Effector memory CD4-positive, alpha-beta T cell (primary cell): ENCODE measurements at regions not wholly inside any gene's neighbourhood (a gene's known extent, or its start where the extent isn't known, plus 50 kb on each side); places are given as distances from the start of the nearest gene placed in this dataset.

Experiments used
- DNase-seq, 3 donors: peaks; one replicate each; pipeline ENCODE4 v3.0.0-alpha.2; 2020
- H3K27ac ChIP-seq: 2 replicates; pipeline ENCODE4 v1.7.0; 2013; ENCODE audit warnings: mild to moderate bottlenecking, low read length, moderate library complexity; ENCODE audit not compliant: insufficient read depth, poor library complexity, severe bottlenecking
- H3K27me3 ChIP-seq: replicated peaks from 2 replicates; pipeline ENCODE4 v1.7.0; 2013; ENCODE audit warnings: mild to moderate bottlenecking, low read length; ENCODE audit not compliant: insufficient read depth, control insufficient read depth, poor library complexity, severe bottlenecking
- H3K36me3 ChIP-seq: 2 replicates; pipeline ENCODE4 v1.7.0; 2013; ENCODE audit warnings: mild to moderate bottlenecking, low read length, moderate library complexity; ENCODE audit not compliant: control insufficient read depth, insufficient read depth
- H3K4me1 ChIP-seq: 2 replicates; pipeline ENCODE4 v1.7.0; 2013; ENCODE audit warnings: low read length, mild to moderate bottlenecking; ENCODE audit not compliant: control insufficient read depth, insufficient read depth, poor library complexity, severe bottlenecking
- H3K4me3 ChIP-seq: 2 replicates; pipeline ENCODE4 v1.7.0; 2013; ENCODE audit warnings: low read length, low read depth, mild to moderate bottlenecking; ENCODE audit not compliant: insufficient read depth, poor library complexity, severe bottlenecking
- H3K9me3 ChIP-seq: 2 replicates; pipeline ENCODE4 v1.7.0; 2013; ENCODE audit warnings: mild to moderate bottlenecking, low read length, moderate library complexity; ENCODE audit not compliant: control insufficient read depth

DNA sequence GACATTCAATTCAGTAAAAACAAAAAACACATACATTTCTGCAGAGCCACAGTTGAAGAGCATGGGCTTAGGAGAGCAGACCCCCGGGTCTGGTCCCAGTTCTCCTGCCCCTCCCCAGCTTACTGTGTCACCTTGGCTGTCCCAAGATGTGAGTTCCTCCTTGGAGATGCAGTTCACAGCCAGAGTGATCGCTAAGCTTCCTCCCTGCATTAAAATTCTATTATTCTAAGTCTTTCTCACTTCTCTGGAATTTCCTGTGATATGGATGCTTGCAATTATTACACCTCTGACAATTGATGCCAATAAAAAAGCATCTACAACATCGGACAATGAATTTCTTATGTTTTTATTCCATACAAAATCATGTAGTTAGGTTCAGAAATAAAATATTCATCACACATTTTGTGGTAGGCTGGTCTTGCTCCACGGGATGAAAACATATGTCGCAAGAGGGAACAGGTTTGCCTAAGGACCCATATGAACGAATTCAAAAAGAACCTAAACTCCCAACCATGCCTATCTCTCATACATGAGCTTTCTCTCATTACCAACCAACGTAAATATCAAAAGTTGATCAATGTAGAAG, 328.5 kb upstream of the RUNX1 start:
- Histone ChIP-seq H3K27ac (no peak overlapping the region), H3K36me3 (no peaks in the 10 kb centered on the region), H3K9me3 (no peaks in the 10 kb centered on the region), H3K4me1 (no peaks in the 10 kb centered on the region), H3K27me3 (no peaks in the 10 kb centered on the region), H3K4me3 (no peak overlapping the region)
- no peak for DNase-seq

DNA sequence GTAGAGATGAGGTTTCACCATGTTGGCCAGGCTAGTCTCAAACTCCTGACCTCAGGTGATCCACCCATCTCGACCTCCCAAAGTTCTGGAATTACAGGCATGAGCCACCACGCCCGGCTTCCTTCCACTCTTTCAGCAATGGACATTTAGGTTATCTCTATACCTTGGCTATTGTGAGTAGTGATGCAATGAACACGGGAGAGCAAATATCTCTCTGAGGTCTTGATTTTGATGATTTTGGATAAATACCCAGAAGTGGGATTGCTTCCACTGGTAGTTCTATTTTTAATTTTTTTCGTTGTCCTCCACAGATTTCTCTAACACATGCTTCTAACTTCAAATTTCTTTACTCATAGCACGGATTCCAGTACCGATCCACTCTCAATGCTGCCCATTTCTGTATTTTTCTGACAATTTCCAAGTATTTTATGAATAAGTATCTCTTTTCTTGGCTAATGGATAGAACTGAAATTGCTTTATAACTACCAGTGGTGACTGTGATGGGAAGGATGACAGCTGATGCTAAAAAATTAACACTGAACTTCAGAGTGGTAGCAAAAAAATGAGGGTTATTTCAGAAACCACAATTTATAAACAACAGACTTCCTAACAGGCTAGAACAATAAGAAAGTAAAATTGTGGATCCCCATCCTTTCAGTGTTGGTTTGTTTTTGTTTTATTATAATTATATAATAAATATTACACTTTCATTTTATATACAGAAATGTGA, 327.5 kb upstream of the RUNX1 start:
- H3K4me3 ChIP-seq = no peak overlapping the region
- H3K36me3 ChIP-seq = no peaks in the 10 kb centered on the region
- H3K9me3 ChIP-seq = no peaks in the 10 kb centered on the region
- no peak overlapping the region for H3K27ac ChIP-seq
- no peaks in the 10 kb centered on the region for H3K4me1 ChIP-seq
- no peaks in the 10 kb centered on the region for H3K27me3 ChIP-seq
- no peak for DNase-seq

DNA sequence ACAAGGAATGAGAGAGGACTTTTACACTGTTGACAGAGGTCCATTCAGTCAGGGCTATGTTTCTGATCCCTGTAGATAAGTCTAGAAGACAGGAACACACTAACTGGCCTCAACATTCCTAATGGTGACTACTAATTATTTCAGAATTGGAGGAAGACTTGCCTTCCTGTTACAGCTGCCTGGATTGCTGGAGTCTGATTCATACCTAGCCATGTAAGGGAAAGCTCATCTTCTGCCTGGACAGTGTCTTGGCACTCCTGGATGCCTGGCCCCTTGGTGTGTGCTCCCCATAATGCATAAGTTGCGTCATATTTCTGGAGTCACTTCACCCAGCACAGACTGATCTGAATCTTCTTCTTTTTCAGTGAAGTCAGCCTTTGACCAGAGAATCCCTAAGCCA, 326.0 kb upstream of the RUNX1 start:
- DNase-seq = no peak
- Histone ChIP-seq H3K4me3 (no peak overlapping the region), H3K36me3 (no peaks in the 10 kb centered on the region), H3K27me3 (no peaks in the 10 kb centered on the region), H3K9me3 (no peaks in the 10 kb centered on the region), H3K27ac (no peak overlapping the region), H3K4me1 (no peaks in the 10 kb centered on the region)

DNA sequence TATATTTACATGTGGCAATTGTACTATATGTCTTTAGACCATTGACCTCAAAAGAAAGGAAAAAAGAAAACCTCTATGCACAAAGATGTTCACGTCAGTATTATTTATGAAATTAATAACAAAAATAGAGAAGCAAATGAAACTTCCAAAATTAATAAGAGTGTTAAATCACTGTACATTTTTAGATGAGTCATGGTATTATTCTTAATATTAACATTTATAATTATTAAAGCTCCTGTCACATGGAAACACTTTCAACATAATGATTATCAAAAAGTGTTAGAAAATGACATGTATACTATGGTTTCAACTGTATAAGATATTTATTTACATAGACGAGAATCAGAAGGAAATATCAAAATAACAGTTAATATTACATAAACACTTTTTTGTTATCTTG, 324.9 kb upstream of the RUNX1 start:
- no peak overlapping the region for H3K4me3 ChIP-seq
- no peak for DNase-seq
- no peak overlapping the region for H3K27ac ChIP-seq
- no peaks in the 10 kb centered on the region for H3K4me1 ChIP-seq
- no peaks in the 10 kb centered on the region for H3K9me3 ChIP-seq
- H3K27me3 ChIP-seq = no peaks in the 10 kb centered on the region
- no peaks in the 10 kb centered on the region for H3K36me3 ChIP-seq

DNA sequence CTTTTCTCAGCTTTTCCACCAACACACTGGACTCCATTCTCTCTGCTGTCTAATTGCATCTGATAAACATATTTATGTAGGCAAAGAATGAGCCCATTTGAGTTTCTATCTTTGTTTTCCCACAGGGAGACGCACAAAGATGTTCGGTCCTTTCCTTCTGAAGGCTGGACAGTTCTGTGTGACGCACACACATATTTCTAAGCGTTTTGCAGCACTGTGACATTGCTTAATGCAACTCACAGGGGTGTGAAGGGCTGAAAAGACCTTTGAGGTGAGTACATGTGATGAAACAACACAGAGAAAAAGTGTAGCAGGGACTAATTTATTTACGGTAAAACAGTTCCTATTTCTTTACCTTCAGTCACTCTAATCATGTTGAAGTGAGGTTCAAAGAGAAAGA, 323.1 kb upstream of the RUNX1 start:
- H3K27me3 ChIP-seq = no peaks in the 10 kb centered on the region
- H3K36me3 ChIP-seq = no peaks in the 10 kb centered on the region
- no peaks in the 10 kb centered on the region for H3K9me3 ChIP-seq
- H3K4me3 ChIP-seq = no peak overlapping the region
- DNase-seq = no peak
- H3K4me1 ChIP-seq = no peaks in the 10 kb centered on the region
- H3K27ac ChIP-seq = no peak overlapping the region

DNA sequence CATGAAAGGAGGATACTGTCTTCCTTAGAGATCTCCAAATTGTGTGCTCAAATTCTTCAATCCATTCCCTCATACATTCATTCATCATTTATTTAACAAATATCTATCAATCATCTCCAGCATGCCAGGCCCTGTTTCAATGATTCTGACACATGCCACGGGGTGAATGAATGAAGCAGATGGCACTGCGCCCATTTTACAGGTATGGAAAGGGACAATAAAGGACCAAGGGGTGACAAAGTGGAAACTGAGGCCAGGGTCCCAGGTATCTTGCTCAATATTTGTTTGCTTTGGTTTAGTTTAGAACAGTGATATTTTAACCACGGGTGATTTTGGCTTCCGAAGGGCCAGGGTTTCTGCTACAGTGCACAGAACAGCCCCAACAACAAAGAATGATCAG, 321.6 kb upstream of the RUNX1 start:
- no peaks in the 10 kb centered on the region for H3K4me1 ChIP-seq
- DNase-seq = no peak
- H3K9me3 ChIP-seq = no peaks in the 10 kb centered on the region
- H3K4me3 ChIP-seq = no peak overlapping the region
- H3K27ac ChIP-seq = no peak overlapping the region
- no peaks in the 10 kb centered on the region for H3K36me3 ChIP-seq
- H3K27me3 ChIP-seq = no peaks in the 10 kb centered on the region

DNA sequence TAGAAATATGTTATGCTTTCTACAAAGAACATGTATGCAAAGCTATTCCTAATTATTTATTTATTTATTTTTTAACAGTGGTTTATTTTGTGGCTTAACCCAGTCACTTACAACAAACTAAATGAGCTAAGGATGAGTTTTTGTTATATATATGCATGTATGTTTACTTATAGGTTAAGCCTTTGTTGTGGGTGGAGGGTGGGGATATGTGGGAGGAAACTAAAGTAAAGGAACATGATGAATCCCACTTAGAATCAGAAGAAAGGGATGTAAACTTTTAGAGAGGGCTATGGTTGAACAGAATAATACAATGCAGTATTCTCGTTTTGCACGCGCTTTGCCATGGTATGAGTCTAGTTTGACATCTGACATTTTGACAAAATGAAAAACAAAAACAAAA, 321.0 kb upstream of the RUNX1 start:
- no peak for DNase-seq
- Histone ChIP-seq H3K27me3 (no peaks in the 10 kb centered on the region), H3K9me3 (no peaks in the 10 kb centered on the region), H3K36me3 (no peaks in the 10 kb centered on the region), H3K27ac (no peak overlapping the region), H3K4me3 (no peak overlapping the region), H3K4me1 (no peaks in the 10 kb centered on the region)

DNA sequence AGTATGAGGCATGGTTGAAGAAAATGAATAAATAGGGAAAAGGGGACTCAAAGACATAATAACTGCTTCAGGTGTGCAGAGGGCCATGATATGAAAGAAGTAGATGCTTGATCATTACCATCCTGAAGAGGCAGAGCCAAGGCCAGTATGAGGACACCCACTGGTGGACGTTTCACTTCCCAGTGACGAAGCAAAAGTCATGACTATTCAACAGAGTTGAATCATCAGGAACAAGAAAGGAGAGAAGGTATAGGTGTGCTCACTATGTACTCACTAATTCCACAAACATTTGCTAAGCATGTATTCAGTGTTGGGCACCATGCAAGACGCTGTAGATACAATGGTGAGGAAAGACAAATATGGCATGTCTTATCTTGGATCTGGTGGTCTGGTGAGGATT, 319.2 kb upstream of the RUNX1 start:
- no peak for DNase-seq
- Histone ChIP-seq H3K27ac (no peak overlapping the region), H3K4me3 (no peak overlapping the region), H3K9me3 (no peaks in the 10 kb centered on the region), H3K27me3 (no peaks in the 10 kb centered on the region), H3K36me3 (no peaks in the 10 kb centered on the region), H3K4me1 (no peaks in the 10 kb centered on the region)

DNA sequence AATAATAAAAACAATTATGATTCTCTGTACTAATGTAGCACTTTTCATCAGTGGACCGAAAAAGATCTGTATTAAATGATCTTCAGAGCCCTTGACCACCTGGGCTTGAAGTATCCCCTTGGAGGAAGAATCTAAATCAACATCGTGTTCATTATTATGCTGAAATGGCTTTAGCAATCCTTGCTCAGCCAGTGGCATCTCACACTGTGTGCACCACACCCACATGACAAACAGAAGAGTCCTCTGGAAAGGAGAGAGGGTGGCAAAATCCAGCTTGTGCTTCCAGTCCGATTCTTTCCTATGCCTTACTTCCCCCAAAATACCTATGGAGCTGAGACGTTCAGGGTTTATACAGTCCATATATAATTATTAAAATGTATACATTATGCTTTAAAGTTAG, 318.5 kb upstream of the RUNX1 start:
- H3K4me1 ChIP-seq = no peaks in the 10 kb centered on the region
- H3K36me3 ChIP-seq = no peaks in the 10 kb centered on the region
- no peaks in the 10 kb centered on the region for H3K27me3 ChIP-seq
- DNase-seq = no peak
- no peak overlapping the region for H3K4me3 ChIP-seq
- H3K9me3 ChIP-seq = no peaks in the 10 kb centered on the region
- no peak overlapping the region for H3K27ac ChIP-seq

DNA sequence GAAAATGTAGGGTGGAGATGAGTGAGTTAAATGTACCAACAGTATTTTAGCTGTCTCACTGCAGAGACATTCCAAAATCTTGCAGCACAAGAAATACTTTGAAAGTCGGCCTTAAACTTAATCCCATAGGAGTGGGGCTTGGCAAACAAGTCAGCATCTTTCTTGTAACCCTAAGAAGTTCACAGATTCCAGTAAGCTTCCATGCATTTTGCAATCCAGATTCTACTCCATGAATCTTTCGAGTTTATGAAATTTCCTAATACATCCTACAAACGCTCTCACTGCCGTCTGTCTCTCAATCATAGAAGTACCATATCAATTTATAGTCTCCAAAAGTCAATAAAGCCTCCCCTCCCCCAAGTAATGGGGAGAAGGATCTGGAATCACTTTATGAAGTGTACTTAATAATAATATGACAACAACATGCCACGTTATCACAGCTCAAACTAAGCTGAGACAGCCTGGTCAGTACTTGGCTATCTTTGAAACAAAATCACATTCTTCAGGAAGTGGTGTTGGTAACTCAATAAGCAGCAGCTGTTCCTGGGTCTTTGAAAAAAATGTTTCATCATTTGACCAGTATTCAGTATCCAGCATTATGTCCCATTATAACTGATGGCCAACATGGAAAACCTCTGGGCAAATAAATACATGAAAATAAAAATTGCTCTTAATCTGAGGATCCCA, 317.4 kb upstream of the RUNX1 start:
- no peaks in the 10 kb centered on the region for H3K36me3 ChIP-seq
- H3K4me1 ChIP-seq = no peaks in the 10 kb centered on the region
- no peak overlapping the region for H3K4me3 ChIP-seq
- H3K9me3 ChIP-seq = no peaks in the 10 kb centered on the region
- DNase-seq = no peak
- no peak overlapping the region for H3K27ac ChIP-seq
- H3K27me3 ChIP-seq = no peaks in the 10 kb centered on the region
